ENCODE measurements at regions not wholly inside any gene's neighbourhood (a gene's known extent, or its start where the extent isn't known, plus 50 kb on each side); places are given as distances from the start of the nearest gene placed in this dataset.
A peak's percentile ranks its signal among the peaks of the same experiment; 100 is the strongest.

DNA sequence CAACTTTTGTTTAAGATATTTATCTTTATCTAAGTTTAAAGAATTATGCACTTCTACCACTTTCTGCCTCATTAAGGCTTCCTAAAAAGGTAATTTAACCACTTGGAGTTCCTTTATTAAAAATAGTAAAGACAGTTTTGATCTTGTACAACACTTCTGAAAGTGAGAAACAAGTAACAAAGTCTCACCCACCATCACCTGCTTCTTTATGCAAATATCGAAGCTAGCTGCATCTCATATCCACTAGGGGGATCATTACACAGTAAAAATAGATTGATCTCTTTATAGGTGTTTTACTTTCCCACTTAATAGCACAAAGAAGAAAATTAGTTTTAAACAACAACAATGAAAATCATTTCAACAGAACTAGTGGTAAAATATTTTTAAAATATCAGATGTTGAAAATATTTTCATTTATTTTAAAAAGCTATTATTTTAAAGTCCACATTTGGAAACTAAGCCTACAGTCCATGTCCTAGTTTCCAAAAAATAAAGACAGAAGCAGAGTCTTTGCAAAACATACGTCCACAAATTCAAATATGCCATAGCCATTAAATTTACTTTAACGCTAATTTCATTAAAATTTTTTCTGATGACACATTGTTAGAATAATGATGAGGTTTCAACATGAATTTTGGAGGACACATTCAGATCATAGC is 160.0 kb upstream of the SOX5 start:
- Histone ChIP-seq H3K9ac (replicated peaks; ENCODE audit: extremely low read depth, insufficient read depth, low read length) (no peak overlapping the region), H3K4me2 (ENCODE audit: insufficient read depth, low read length) (no peak overlapping the region), H3K4me1 (ENCODE audit: control insufficient read depth, extremely low read depth, insufficient read depth, low read length) (peaks cover 11% of the 10 kb centered on the region), H3K9me1 (replicated peaks; ENCODE audit: control insufficient read depth, extremely low read depth, insufficient read depth, low read length) (no peaks in the 10 kb centered on the region), H3K27me3 (ENCODE audit: control insufficient read depth in 2 of 2, insufficient read depth in 2 of 2, low read length in 2 of 2) (no peaks in the 10 kb centered on the region), H2AFZ (ENCODE audit: low read depth, low read length) (no peak overlapping the region), H3K79me2 (ENCODE audit: control insufficient read depth, insufficient read depth, low read length) (no peaks in the 10 kb centered on the region), H3K4me3 (replicated peaks in 1 of 3; ENCODE audit: insufficient read depth in 1 of 3, low read depth in 1 of 3, low read length in 3 of 3) (no peak overlapping the region), H3K36me3 (ENCODE audit: control insufficient read depth in 2 of 2, extremely low read depth in 1 of 2, insufficient read depth in 2 of 2, low read length in 2 of 2) (no peaks in the 10 kb centered on the region), H3K27ac (ENCODE audit: insufficient read depth, low read depth, low read length) (no peak overlapping the region), H4K20me1 (replicated peaks; ENCODE audit: control insufficient read depth, extremely low read depth, insufficient read depth, low read length) (no peaks in the 10 kb centered on the region), H3K9me3 (replicated peaks; ENCODE audit: control insufficient read depth, insufficient read depth, low read length) (no peaks in the 10 kb centered on the region)
- dilution Hi-C loops (cut with MboI; ENCODE audit: extremely low pct_ligation_motif_present, low sequenced_read_pairs) = no loop called here
- ChIA-PET POLR2A (no interaction called here), CTCF (interaction anchor here (0.7 to 1.7 kb wide), 17 partner anchors 27 to 669 kb away, joined by 3 to 14 read pairs (median 4); no protein-coding TSS in a partner anchor)
- FAIRE-seq (no peak), DNase-seq (ENCODE audit: low read depth, low spot score) (peak; percentile 32)
- intact Hi-C loops (cut with micrococcal nuclease) = loop anchor here (2.0 to 5.0 kb wide), 5 partner anchors 118 to 669 kb away; no protein-coding TSS in a partner anchor
- no TSS peak for BruUV-seq (replicated peaks)
- TF ChIP-seq, protein P1, sequence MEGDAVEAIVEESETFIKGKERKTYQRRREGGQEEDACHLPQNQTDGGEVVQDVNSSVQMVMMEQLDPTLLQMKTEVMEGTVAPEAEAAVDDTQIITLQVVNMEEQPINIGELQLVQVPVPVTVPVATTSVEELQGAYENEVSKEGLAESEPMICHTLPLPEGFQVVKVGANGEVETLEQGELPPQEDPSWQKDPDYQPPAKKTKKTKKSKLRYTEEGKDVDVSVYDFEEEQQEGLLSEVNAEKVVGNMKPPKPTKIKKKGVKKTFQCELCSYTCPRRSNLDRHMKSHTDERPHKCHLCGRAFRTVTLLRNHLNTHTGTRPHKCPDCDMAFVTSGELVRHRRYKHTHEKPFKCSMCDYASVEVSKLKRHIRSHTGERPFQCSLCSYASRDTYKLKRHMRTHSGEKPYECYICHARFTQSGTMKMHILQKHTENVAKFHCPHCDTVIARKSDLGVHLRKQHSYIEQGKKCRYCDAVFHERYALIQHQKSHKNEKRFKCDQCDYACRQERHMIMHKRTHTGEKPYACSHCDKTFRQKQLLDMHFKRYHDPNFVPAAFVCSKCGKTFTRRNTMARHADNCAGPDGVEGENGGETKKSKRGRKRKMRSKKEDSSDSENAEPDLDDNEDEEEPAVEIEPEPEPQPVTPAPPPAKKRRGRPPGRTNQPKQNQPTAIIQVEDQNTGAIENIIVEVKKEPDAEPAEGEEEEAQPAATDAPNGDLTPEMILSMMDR (IDR thresholded peaks at IDR 0.05; ENCODE audit: extremely low read depth in 1 of 2, insufficient read depth in 1 of 2, low read depth in 1 of 2, low read length in 2 of 2) = peak; percentile 39 to 51
- no peak for TF ChIP-seq JUN (IDR thresholded peaks at IDR 0.05; ENCODE audit: borderline replicate concordance, insufficient read depth, insufficient read length, low read depth)

DNA sequence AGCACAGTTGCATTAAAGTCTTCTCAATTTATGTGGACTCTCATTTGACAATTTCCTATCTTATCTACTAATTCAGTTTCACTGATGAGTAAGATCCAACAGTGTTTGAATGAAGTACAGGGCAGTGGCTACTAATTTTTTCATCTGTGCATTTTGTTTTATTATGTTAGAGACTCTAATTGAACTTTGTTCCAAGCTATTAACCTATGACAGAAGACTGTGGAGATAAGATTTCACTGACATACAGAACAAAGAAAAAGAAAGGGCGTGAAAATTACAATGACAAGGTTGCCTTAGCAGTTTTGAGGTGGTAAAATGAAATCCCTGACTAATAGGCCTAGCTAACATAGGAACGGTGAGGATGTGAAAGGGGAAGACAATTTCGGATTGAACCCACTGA is 153.2 kb upstream of the SOX5 start:
- ChIA-PET POLR2A (no interaction called here), CTCF (interaction anchor here (1.0 to 1.7 kb wide), 2 partner anchors 118 to 176 kb away, joined by 3 to 5 read pairs; no protein-coding TSS in a partner anchor)
- Histone ChIP-seq H2AFZ (ENCODE audit: low read depth, low read length) (no peak overlapping the region), H3K36me3 (ENCODE audit: control insufficient read depth in 2 of 2, extremely low read depth in 1 of 2, insufficient read depth in 2 of 2, low read length in 2 of 2) (no peaks in the 10 kb centered on the region), H3K4me1 (ENCODE audit: control insufficient read depth, extremely low read depth, insufficient read depth, low read length) (no peaks in the 10 kb centered on the region), H3K9me3 (replicated peaks; ENCODE audit: control insufficient read depth, insufficient read depth, low read length) (no peaks in the 10 kb centered on the region), H3K9me1 (replicated peaks; ENCODE audit: control insufficient read depth, extremely low read depth, insufficient read depth, low read length) (no peaks in the 10 kb centered on the region), H3K4me3 (replicated peaks in 1 of 3; ENCODE audit: insufficient read depth in 1 of 3, low read depth in 1 of 3, low read length in 3 of 3) (no peak overlapping the region), H3K79me2 (ENCODE audit: control insufficient read depth, insufficient read depth, low read length) (no peaks in the 10 kb centered on the region), H3K27ac (ENCODE audit: insufficient read depth, low read depth, low read length) (no peak overlapping the region), H3K4me2 (ENCODE audit: insufficient read depth, low read length) (no peak overlapping the region), H3K9ac (replicated peaks; ENCODE audit: extremely low read depth, insufficient read depth, low read length) (no peak overlapping the region), H4K20me1 (replicated peaks; ENCODE audit: control insufficient read depth, extremely low read depth, insufficient read depth, low read length) (no peaks in the 10 kb centered on the region), H3K27me3 (ENCODE audit: control insufficient read depth in 2 of 2, insufficient read depth in 2 of 2, low read length in 2 of 2) (peaks cover 1 to 3% of the 10 kb centered on the region in 2 experiments)
- FAIRE-seq = no peak
- TF ChIP-seq FOS (IDR thresholded peaks at IDR 0.05; ENCODE audit: borderline replicate concordance, insufficient read depth, low read length) (no peak), MYC (IDR thresholded peaks at IDR 0.05; ENCODE audit: low read depth, low read length) (no peak), EZH2 (IDR thresholded peaks at IDR 0.05; ENCODE audit: borderline replicate concordance, low read depth, low read length, severe bottlenecking) (no peak), POLR2A (IDR thresholded peaks at IDR 0.05; ENCODE audit: low read depth, low read length) (no peak), GATA2 (IDR thresholded peaks at IDR 0.05; ENCODE audit: insufficient read depth, insufficient read length, low read depth, low read length) (no peak), POLR2AphosphoS5 (IDR thresholded peaks at IDR 0.05; ENCODE audit: insufficient read depth, low read depth, low read length) (no peak)
- TF ChIP-seq, protein P2, sequence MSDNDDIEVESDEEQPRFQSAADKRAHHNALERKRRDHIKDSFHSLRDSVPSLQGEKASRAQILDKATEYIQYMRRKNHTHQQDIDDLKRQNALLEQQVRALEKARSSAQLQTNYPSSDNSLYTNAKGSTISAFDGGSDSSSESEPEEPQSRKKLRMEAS (IDR thresholded peaks at IDR 0.05; ENCODE audit: insufficient read depth, insufficient read length) = no peak
- no TSS peak for BruUV-seq (replicated peaks)
- dilution Hi-C loops (cut with MboI; ENCODE audit: extremely low pct_ligation_motif_present, low sequenced_read_pairs) = no loop called here
- DNase-seq (ENCODE audit: low read depth, low spot score) = no peak
- intact Hi-C loops (cut with micrococcal nuclease) = no loop called here
